Stimulated activated CD4-positive, alpha-beta T cell treated with anti-CD3 and anti-CD28 coated beads, TNF-alpha, amount 100 ng/mL, for 1 hour (primary cell): ENCODE measurements at regions not wholly inside any gene's neighbourhood (a gene's known extent, or its start where the extent isn't known, plus 50 kb on each side); places are given as distances from the start of the nearest gene placed in this dataset.

Experiments
- DNase-seq, 3 donors: peaks; one replicate each; pipeline ENCODE4 v3.0.0-alpha.2; 2020; ENCODE audit warnings: low read depth in 3 of 3, low spot score in 1 of 3

DNA sequence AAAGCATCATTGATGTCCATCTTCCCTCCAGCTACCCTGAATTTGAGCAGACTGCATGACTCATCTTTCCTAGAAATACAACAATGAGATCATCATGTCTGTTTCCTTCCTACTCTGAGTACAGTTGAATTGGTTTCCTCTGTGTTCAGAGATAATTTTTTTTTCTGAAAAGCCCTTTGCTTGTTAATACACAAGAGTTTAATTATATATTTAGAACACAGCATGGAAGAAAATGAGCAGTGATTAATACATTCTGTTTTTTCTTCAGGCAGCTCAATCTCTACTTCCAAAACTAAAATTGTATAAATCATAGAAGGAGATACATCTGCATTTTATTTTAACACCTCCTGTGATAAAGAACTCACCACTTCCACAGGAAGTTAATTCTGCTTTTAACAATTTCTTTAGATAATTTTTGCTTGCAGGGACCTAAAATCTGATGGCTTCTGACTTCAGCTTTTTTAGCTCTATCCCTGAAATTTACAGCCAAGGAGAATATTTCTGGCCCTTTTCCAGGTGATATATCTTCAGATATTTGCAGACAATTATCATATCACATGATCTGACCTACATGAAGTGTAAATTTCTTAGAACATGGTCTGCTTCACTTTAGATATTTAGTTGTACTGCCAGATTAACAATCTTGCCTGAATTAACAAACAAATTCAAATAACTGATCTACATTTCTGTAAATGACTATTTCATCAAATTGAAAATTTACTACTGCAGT, 249.0 kb downstream of the TRIB2 start:
- DNase-seq, result no peak

DNA sequence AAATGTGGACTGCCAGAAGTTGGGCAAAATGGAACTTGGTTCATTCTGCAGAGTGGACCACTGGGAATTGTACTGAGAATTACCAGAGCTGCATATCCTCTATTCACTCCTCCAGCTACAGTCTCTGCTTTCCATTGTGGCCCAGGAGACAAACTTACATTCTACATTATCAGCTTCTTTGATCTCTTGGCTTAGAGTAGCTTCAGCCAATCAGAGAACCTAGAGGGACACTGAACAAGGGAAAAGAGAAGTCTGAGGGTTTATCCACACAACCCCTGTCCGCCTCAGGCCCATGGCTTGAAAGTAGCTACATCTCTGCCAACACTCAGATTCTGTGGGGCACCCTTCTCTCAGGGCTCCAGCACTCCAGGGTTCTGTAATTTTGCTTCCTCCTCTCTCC, 251.1 kb downstream of the TRIB2 start:
- DNase-seq, result no peak

DNA sequence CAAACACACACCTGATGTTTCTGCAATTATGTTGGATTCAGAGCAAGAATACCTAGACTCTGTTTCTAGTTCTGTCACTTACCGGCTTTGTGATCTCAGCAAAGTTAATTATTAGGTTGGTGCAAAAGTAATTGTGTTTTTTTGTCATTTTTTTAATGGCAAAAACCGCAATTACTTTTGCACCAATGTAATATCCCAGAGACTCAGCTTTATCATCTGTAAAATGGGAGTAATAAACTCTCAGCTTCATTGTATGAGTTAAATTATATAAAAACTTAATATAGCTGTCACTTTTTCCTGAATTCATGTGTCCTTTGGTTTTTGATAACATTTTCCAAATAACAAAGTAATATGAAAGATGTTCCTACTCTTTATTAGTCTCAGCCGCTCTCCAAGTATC, 251.7 kb downstream of the TRIB2 start:
- DNase-seq, result no peak

DNA sequence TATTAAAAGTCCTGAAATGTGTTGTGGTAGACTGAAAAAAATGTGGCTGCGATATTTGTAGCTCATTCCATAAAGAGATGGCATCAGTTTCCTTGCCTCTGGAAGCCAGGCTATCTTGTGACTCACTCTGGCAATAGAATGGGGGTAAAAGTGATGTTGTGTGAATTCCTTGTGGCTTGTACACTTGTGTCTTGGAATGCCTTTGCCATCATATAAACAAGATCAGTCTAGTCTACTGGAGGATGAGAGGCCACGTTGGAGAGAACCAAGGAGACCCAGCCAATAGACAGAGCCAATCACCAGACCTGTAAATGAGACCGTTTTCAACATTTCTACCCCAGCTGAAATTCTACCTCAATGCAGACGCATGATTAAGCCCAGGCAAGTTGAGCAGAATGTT, 254.1 kb downstream of the TRIB2 start:
- no peak for DNase-seq

DNA sequence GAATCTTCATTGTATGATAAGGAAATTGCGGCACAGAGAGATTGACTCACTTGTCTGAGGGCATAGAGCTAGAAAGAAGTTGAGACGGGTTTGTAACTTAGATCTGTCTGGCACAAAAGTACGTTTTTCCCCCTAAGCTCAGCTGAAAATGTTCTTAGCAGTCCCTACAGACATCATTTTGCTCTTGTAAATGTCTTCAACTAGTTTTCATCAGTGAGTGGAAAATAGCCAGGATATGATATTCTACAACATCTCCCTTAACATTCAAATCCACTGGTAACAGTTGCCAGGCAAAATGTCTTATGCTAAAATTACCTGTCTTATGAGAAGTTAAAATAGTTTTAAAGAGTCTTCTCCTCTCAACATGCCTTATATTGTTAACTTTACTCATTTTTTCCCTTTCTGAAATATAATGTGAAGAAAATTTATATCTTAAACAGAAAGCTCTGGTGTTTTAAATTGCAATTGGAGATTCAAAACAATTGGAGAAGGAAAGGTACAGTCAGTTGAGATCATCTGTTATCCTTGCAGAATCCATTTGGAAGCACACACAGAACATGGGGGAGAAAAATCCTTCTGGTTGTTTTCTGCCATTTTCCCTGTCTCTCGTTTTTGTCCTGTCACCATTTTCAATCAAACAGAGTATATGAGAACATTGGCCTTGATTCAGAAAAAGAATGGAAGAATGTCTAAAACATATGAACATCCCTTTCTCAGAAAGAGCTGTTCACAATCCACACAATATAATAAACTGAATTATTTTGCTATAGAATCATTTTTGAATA, 255.0 kb downstream of the TRIB2 start:
- no peak for DNase-seq

DNA sequence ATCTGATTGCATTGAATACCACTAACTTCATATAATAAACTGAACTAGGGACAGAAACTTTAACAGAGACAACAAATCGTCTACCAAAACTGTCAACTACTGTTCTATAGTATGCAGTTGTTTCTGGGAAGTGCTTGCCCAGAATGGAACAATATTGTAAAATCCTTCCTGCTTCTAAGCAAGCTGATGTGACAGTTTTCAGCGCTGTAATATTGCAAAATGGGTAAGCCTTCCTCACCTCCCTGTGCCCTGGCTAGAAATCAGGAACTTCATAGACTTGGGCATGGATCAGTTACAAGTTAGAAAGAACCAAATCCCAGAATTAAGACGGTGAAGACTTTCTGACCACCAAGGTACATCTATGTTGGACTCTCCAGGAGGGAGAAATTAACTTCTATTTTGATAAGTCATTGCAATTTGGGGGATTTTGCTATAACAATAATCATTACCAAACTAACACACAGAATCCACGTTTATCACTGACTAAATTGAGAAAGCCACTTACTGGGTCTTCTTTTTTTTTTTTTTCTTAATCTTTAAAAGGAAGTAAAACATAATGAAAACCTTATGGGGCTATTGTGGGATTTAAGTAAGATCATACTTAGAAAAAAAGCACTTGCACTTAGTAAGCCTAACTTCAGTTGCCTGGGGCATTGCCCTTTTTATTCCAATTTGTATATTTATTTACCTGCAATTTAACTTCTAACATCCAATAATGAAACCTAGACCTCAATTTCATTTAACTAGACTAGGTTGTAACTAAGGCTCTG, 261.5 kb downstream of the TRIB2 start:
- no peak for DNase-seq

DNA sequence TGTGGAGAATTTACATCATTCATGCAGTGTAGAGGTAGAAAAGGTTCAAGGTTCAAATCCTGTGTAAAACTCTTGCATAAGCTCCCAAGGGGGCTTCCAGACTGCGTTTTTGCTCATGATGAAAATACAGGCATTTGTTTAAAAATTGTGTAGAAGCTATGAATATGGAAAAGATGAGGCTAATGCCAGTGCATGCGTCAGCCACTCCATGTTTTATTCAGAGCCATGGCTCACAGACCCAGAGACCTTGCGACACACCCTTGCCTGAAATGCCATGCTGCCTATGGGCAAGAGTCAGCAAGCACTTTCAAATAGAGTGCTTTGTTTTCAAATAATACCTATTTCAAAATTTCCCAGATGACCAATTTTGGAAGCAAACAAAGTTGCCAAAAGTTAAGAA, 262.3 kb downstream of the TRIB2 start:
- no peak for DNase-seq

DNA sequence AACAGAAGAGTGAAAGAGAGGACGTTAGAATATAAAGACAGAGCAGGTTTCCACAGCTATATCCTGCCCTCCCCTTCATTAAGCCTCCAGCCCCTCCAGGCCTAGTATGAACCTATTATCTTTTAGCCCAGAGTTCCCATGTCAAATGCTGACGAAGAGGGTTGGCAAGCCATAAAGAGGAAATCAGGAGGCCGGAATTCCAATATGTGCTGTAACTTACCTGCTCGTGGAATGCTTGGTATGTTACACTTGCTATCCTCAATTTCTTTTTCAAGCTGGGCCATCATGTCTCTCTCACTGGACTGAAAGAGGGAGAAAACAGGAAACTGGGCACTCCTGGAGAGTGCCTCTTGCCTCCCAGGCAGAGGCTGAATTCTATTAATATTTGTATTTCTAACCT, 264.1 kb downstream of the TRIB2 start:
- DNase-seq, result no peak

DNA sequence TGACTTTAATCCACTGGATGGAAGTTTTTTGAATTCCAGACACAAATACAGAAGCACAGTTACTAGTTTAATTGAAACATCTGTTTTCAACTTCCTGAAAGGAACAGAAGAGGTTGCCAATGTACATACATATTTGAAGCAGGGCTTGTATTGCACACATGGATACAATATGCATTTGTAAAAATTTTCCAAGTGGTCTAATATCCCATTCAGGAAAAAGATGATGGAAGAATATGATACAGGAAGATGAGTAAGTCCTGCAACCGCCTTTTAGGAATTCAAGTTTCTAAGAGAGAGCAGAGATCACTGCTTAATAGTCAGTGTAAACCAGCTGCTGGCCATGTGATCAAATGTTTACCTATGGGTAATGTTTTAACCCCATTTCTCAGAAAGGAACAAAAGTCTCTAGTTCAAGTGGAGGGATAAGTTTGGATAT, 265.4 kb downstream of the TRIB2 start:
- no peak for DNase-seq

DNA sequence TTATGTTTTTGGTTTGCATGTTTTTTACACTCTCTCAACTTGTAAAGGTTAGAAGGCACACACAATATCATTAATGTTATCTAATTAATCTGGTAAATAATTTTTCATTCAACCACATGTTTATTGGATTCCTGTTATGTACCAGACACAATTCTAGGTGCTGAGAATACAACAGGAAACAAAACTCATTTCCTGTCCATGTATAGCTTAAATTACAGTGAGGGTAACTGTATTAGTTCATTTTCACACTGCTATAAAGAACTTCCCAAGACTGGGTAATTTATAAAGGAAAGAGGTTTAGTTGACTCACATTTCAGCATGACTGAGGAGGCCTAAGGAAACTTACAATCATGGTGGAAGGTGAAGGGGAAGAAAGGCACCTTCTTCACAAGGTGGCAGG, 270.5 kb downstream of the TRIB2 start:
- no peak for DNase-seq

DNA sequence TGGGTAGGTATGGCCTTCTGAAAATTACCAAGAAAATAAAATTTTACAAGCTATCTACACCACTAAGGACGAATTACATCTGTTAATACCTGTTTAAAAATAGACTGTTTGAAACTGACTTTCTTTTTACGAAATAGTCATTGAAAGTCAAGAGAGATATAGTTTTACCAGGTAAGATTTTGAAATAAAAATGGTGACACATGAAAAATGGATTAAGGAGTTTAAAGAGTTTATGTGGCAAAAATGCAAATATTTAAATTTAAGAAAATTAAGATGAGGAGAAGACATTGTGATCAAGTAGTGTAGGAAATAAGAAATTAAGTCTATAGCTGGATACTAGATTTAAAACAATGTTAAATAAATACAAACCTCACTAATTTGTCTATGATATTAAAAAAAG, 271.5 kb downstream of the TRIB2 start:
- no peak for DNase-seq

DNA sequence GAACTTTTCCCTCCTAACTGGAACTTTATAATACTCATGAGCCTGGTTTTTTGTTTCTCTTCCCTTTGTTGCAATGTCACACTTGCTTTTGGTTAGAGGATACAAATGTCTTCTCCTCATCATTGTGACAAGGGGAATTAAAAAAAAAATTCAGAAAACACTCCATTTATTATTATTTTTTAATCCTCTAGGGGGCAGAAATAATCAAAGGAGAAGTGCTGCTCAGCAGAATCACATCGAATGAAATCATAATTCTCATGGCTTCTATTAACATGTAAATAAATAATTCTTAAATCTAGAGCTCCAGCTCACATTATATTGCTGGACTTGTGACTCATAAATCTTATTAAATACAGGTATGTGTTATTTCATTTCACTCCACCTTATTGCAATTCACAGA, 273.8 kb downstream of the TRIB2 start:
- no peak for DNase-seq

DNA sequence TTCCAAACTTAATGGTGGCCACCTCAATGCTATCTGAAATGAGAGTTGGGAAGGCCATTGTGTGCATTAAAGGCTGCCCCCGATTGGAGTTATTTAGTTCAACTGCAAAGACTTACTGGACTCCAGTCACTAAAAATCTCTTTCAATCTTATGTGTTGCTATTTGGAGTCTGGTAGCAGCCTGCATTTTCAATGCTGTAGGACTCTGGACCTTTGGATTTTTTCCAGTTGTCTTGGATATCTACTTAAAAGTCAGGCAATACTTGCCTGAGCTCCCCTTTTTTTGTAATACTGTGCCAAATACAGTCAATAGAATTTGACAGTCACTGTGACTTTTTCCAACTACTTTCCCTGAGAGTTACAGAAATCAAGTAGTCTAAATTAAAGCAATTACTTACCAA, 281.9 kb downstream of the TRIB2 start:
- no peak for DNase-seq

DNA sequence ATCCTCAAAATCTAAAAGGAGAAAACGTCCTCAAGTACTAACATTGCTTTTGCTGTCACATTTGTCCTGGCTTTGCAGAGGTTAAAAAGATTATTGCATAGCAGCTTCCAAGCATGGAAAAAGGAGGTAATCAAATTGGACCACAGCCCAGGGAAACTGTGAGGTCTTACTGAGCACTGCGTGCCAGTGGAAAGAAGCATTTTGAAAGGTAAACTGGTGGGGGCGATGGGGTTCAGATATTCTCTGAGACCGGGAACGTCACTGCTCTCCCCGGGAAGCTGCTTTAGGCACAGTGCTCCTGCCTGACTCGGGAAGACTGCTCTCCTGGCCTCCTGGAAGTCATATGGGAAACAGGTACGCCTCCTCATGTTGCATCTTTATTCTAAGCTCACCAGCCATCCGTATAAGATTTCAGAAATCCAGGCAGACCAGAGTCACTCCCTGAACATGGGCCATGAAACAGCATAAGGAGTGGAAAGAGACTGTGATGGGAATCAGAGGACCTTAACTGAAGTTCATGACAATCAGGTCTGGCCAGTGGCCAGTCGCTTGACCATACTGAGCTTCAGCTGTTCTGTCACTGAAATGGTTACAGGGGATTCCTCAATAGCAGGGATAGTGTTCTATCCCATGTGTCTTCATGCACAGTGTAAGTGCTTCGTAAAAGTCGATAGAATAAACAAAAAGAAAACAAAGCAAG, 284.1 kb downstream of the TRIB2 start:
- DNase-seq, result no peak

DNA sequence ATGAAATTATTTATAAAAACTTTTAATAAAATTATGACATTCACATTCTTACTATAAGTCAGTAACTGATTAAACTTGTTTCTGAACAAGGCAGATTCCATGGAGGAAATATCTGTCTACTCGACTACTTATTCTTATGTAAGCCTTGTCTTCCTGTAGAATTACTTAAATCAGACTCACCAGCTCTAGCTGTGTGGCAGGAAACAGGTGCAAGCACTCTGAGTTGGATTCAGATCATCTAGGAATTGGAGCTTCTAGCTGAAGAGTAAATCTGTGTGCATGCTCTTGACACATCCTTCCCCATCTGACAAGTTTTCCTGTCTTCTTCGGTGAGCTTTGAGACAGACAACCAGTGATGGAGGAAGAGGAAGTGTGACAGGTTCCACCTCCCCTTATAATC, 284.7 kb downstream of the TRIB2 start:
- DNase-seq, result no peak

DNA sequence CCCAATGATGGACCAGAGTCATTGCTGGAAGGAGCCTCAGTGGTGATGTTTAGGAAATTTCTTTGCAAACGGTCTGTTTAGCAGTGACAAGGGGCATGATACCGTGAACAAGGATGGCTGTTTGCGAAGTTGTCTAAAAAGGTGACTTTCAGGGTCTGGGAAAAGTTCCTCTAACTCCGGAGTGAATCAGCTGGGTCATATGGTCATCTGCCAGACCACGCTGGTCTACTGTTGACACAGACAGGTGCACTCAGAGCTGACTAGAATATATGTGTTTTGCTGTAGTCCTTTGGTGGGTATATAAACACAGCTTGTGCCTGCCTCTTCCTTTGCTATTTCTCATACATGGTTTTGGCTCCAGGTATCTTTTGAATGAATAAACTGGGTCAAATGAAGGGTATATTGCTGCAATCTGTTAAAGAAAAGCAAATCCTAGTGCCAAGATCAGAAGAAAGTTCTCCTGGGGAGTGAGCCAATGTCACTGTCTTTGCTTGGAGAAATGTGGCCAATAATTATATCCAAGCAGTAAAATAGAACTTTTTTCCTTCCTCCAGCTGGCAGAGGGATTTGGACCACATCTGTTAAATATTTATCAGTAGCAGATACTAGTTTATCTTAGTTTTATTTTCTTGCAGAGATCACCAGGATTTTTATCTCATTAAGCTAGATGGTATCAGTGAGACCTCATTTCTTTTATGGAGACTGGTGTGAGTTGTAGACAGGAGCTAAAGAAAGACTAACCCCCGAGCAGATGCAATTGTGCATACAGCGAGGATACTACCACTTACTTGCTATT, 286.0 kb downstream of the TRIB2 start:
- DNase-seq, result no peak

DNA sequence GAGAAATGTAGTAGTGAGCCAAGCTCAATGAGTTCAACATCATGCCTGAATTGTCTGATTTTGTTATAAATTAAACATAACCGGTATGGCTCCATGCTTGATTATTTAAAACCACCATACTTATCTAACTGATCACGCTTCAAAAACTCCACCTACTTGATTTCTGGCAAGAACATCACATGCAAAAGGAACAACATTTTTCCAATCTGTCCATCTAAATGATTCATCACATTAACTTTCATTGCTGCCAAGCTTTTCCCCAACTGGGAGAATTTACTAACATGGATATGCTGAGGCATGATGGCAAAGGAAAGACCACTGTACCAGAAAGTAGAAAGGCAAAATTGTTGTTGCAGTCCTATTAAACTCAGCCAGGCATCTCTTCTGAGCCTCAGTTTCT, 286.8 kb downstream of the TRIB2 start:
- DNase-seq, result no peak

DNA sequence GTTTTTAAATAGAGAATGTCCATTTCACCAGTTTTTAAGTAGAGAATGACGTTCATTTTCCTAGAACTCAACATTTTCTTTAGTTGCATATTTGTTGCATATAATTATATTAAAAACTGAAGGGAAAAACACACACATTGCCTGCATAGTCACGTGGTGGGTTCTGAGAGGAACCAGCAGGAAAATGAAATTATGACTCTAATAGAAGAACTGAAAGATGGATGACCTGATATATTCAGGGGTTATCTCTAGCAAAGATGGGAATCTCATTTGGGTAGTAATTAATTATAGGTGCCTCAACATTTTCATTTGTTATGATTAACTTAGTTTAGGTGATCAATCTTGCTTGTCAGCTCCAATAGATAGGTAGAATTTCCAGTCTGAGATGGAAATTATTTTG, 288.3 kb downstream of the TRIB2 start:
- no peak for DNase-seq

DNA sequence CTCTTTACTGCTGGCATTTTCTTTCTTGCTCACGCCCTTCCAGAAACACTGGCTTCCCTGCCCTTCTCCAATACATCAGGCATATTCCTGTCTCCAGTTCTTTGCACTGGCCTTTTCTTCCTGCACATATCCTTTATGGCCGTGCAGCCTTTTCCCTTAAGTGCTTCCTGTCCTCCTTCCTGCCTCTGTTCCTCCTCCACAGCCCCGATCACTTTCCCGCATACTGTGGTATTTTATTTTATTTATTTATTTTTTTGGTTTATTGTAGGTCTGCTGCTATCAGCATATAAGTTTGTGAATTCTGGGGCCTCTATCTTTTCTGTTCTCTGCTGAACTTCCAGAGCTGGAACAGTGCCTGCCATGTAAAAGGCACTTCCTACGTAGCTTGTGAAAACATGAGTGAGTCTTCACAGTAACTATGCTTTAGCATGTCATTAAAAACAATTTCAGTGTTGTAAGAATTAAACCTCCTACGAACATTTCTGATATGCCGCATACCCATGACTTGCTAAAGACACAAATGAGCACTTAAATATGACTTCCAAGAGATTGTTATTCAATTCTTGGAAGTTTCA, 289.1 kb downstream of the TRIB2 start:
- DNase-seq, result no peak

DNA sequence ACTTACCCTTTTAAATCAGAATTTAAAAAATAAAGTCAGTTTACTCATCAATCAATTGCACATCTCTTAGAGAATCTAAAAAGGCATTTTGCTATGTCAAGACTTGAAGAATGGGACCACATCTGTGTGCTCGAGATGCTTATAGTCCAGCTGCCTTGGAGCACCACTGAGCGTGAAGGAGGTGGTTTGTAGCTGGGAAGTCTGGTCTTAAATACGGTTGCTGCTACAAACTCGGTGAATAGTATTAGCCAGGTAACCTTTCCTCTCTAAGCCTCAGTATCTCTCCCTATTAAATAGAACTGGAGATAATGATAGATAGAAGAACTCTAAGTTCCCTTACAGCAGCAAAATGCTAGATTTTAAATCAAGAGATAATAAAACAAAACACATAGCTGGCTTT, 289.7 kb downstream of the TRIB2 start:
- DNase-seq, result no peak
